WTC11 (cell line): ENCODE measurements at regions not wholly inside any gene's neighbourhood (a gene's known extent, or its start where the extent isn't known, plus 50 kb on each side); places are given as distances from the start of the nearest gene placed in this dataset.

Experiments
- ATAC-seq: fragments of 200-7000 bp; cut with Tn5 transposase; 2 replicates; pipeline ENCODE4 v1.10.0; 2021; ENCODE audit warnings: mild to moderate bottlenecking, moderate library complexity
- CTCF ChIA-PET: fragments of 300-600 bp; sonication (Branson Sonifier 250); formaldehyde crosslinking; loops from one replicate; lab custom pipeline; 2021; ENCODE audit warnings: antibody characterized with exemption; lab: Charles Lee
- POLR2A ChIA-PET: fragments of 350-600 bp; sonication (Branson Sonifier 250); formaldehyde crosslinking; loops from one replicate; lab custom pipeline; 2021; ENCODE audit warnings: antibody characterized with exemption; lab: Charles Lee
- DNase-seq: peaks from one replicate; pipeline ENCODE4 v3.0.0; 2021; ENCODE audit warnings: low spot score
- H3K27ac Mint-ChIP-seq: 2 replicates; pipeline ENCODE4 v1.8.0; 2021; ENCODE audit warnings: mixed read lengths
- H3K27me3 Mint-ChIP-seq: 2 replicates; pipeline ENCODE4 v1.8.0; 2021; ENCODE audit warnings: low read depth, mild to moderate bottlenecking, moderate library complexity, mixed read lengths
- H3K36me3 Mint-ChIP-seq: 2 replicates; pipeline ENCODE4 v1.8.0; 2021; ENCODE audit warnings: mixed read lengths
- H3K4me1 Mint-ChIP-seq: 2 replicates; pipeline ENCODE4 v1.8.0; 2022; ENCODE audit warnings: mixed read lengths
- H3K4me3 Mint-ChIP-seq: 2 replicates; pipeline ENCODE4 v1.8.0; 2021; ENCODE audit warnings: mild to moderate bottlenecking, moderate library complexity, mixed read lengths
- H3K9me3 Mint-ChIP-seq: 2 replicates; pipeline ENCODE4 v1.8.0; 2021; ENCODE audit warnings: mixed read lengths
- ATF1 ChIP-seq: sonication (generic); formaldehyde crosslinking; IDR thresholded peaks from 2 replicates; pipeline ENCODE4 v1.8.1; 2023; ENCODE audit warnings: mild to moderate bottlenecking, moderate library complexity, missing genetic modification reagents
- ATF2 ChIP-seq: sonication (generic); formaldehyde crosslinking; IDR thresholded peaks from 2 replicates; pipeline ENCODE4 v1.8.1; 2022; ENCODE audit warnings: low read depth, missing genetic modification reagents, borderline replicate concordance
- CDX4 ChIP-seq: fragments of 250-450 bp; sonication (Bioruptor Pico); IDR thresholded peaks from 2 replicates; pipeline ENCODE4 v1.9.0; 2021; ENCODE audit warnings: moderate library complexity, mild to moderate bottlenecking, inconsistent platforms, borderline replicate concordance
- CTCF ChIP-seq: fragments of 200-600 bp; IDR thresholded peaks from 2 replicates; pipeline ENCODE4 v1.8.0; 2022; ENCODE audit warnings: antibody characterized with exemption
- E2F1 ChIP-seq: sonication (generic); formaldehyde crosslinking; IDR thresholded peaks from 2 replicates; pipeline ENCODE4 v1.8.0; 2022; ENCODE audit warnings: mild to moderate bottlenecking, missing genetic modification reagents
- E2F5 ChIP-seq: sonication (generic); formaldehyde crosslinking; IDR thresholded peaks from 2 replicates; pipeline ENCODE4 v1.8.1; 2022; ENCODE audit warnings: mild to moderate bottlenecking, moderate library complexity, missing genetic modification reagents
- GRHL2 ChIP-seq: fragments of 250-450 bp; sonication (Bioruptor Pico); IDR thresholded peaks from 2 replicates; pipeline ENCODE4 v1.8.0; 2022; ENCODE audit warnings: mild to moderate bottlenecking, moderate library complexity; ENCODE audit not compliant: insufficient replicate concordance, severe bottlenecking
- HMGXB4 ChIP-seq: sonication (generic); formaldehyde crosslinking; IDR thresholded peaks from 2 replicates; pipeline ENCODE4 v1.8.1; 2023; ENCODE audit warnings: mild to moderate bottlenecking, moderate library complexity, missing genetic modification reagents
- JAZF1 ChIP-seq: fragments of 250-450 bp; sonication (Bioruptor Pico); IDR thresholded peaks from 2 replicates; pipeline ENCODE4 v1.9.0; 2021; ENCODE audit warnings: moderate library complexity, mild to moderate bottlenecking, inconsistent platforms
- MAX ChIP-seq: sonication (generic); formaldehyde crosslinking; IDR thresholded peaks from 2 replicates; pipeline ENCODE4 v1.8.0; 2022; ENCODE audit warnings: mild to moderate bottlenecking, missing genetic modification reagents
- MYBL2 ChIP-seq: sonication (generic); formaldehyde crosslinking; IDR thresholded peaks from 2 replicates; pipeline ENCODE4 v1.8.1; 2023; ENCODE audit warnings: mild to moderate bottlenecking, moderate library complexity, missing genetic modification reagents
- NFATC4 ChIP-seq: fragments of 250-450 bp; sonication (Bioruptor Pico); IDR thresholded peaks from 2 replicates; pipeline ENCODE4 v1.9.0; 2021; ENCODE audit warnings: mild to moderate bottlenecking
- NFE2L1 ChIP-seq: sonication (generic); formaldehyde crosslinking; IDR thresholded peaks from 2 replicates; pipeline ENCODE4 v1.8.1; 2023; ENCODE audit warnings: missing genetic modification reagents
- SOX15 ChIP-seq: fragments of 250-450 bp; sonication (Bioruptor Pico); IDR thresholded peaks from 2 replicates; pipeline ENCODE4 v1.9.0; 2021; ENCODE audit warnings: mild to moderate bottlenecking
- SP1 ChIP-seq: sonication (generic); formaldehyde crosslinking; conservative IDR thresholded peaks from 2 replicates; pipeline ENCODE4 v1.8.1; 2022; ENCODE audit warnings: missing genetic modification reagents
- TCF7 ChIP-seq: sonication (generic); formaldehyde crosslinking; IDR thresholded peaks from 2 replicates; pipeline ENCODE4 v1.8.0; 2022; ENCODE audit warnings: mild to moderate bottlenecking, low read depth, missing genetic modification reagents, moderate library complexity
- TEAD4 ChIP-seq: sonication (generic); formaldehyde crosslinking; IDR thresholded peaks from 2 replicates; pipeline ENCODE4 v1.8.0; 2022; ENCODE audit warnings: mild to moderate bottlenecking, missing genetic modification reagents
- USF1 ChIP-seq: sonication (generic); formaldehyde crosslinking; IDR thresholded peaks from 2 replicates; pipeline ENCODE4 v1.8.0; 2022; ENCODE audit warnings: mild to moderate bottlenecking, missing genetic modification reagents
- ZMAT4 ChIP-seq: fragments of 250-450 bp; sonication (Bioruptor Pico); IDR thresholded peaks from 2 replicates; pipeline ENCODE4 v1.9.0; 2021; ENCODE audit warnings: mild to moderate bottlenecking
- ZNF232 ChIP-seq: sonication (generic); formaldehyde crosslinking; IDR thresholded peaks from 2 replicates; pipeline ENCODE4 v1.8.0; 2022; ENCODE audit warnings: mild to moderate bottlenecking, missing genetic modification reagents
- ZNF317 ChIP-seq: sonication (generic); formaldehyde crosslinking; IDR thresholded peaks from 2 replicates; pipeline ENCODE4 v1.8.1; 2023; ENCODE audit warnings: low read depth, mild to moderate bottlenecking, moderate library complexity, missing genetic modification reagents, borderline replicate concordance
- ZNF423 ChIP-seq: fragments of 250-450 bp; sonication (Bioruptor Pico); IDR thresholded peaks from 2 replicates; pipeline ENCODE4 v2.1.2; 2022; ENCODE audit warnings: mild to moderate bottlenecking, moderate library complexity
- ZNF425 ChIP-seq: fragments of 250-450 bp; sonication (Bioruptor Pico); conservative IDR thresholded peaks from 2 replicates; pipeline ENCODE4 v1.9.0; 2021; ENCODE audit warnings: mild to moderate bottlenecking
- ZNF512 ChIP-seq: sonication (generic); formaldehyde crosslinking; IDR thresholded peaks from 2 replicates; pipeline ENCODE4 v1.8.1; 2022; ENCODE audit warnings: missing genetic modification reagents, borderline replicate concordance

GRCh38 chr4:89373394-89373793, 65.8 kb upstream of the GPRIN3 start (continued):
- no peak for TF ChIP-seq ZNF425 (CRISPR knock-in tag)
- no peak for TF ChIP-seq GRHL2 (CRISPR knock-in tag)
- no peak for TF ChIP-seq ZNF423
- no peak for TF ChIP-seq E2F1 (CRISPR knock-in tag)
- TF ChIP-seq JAZF1 (CRISPR knock-in tag): no peak
- no peak for TF ChIP-seq CDX4 (CRISPR knock-in tag)

GRCh38 chr4:89371614-89372013, 64.0 kb upstream of the GPRIN3 start:
- H3K4me1 Mint-ChIP-seq: peaks cover 3% of the 10 kb centered on the region; the same call in 1 of the 2 replicates
- no peaks in the 10 kb centered on the region for H3K27me3 Mint-ChIP-seq
- no peaks in the 10 kb centered on the region for H3K9me3 Mint-ChIP-seq
- DNase-seq: no peak
- POLR2A ChIA-PET: no interaction called here
- CTCF ChIA-PET: no interaction called here
- no peak for TF ChIP-seq ZNF423
- TF ChIP-seq ZMAT4 (CRISPR knock-in tag): no peak
- no peak for TF ChIP-seq HMGXB4 (CRISPR knock-in tag)
- TF ChIP-seq SOX15 (CRISPR knock-in tag): no peak
- TF ChIP-seq E2F5 (CRISPR knock-in tag): no peak
- TF ChIP-seq MYBL2 (CRISPR knock-in tag): no peak
- no peak for TF ChIP-seq NFE2L1 (CRISPR knock-in tag)
- TF ChIP-seq MAX: no peak
- TF ChIP-seq ATF2 (CRISPR knock-in tag): no peak
- TF ChIP-seq ZNF512 (CRISPR knock-in tag): no peak
- no peak for TF ChIP-seq ZNF232 (CRISPR knock-in tag)
- TF ChIP-seq CTCF: no peak
- TF ChIP-seq NFATC4 (CRISPR knock-in tag): no peak
- TF ChIP-seq ZNF317: no peak
- no peak for TF ChIP-seq TCF7 (CRISPR knock-in tag)
- no peak for TF ChIP-seq SP1 (CRISPR knock-in tag)
- TF ChIP-seq USF1 (CRISPR knock-in tag): no peak
- TF ChIP-seq TEAD4 (CRISPR knock-in tag): no peak
- no peak for TF ChIP-seq ATF1 (CRISPR knock-in tag)
- no peaks in the 10 kb centered on the region for H3K36me3 Mint-ChIP-seq
- H3K4me3 Mint-ChIP-seq: no peak overlapping the region
- no peak overlapping the region for H3K27ac Mint-ChIP-seq
- ATAC-seq: no peak
